ENCODE measurements at regions not wholly inside any gene's neighbourhood (a gene's known extent, or its start where the extent isn't known, plus 50 kb on each side); places are given as distances from the start of the nearest gene placed in this dataset.
"Not testable (repeated sequence)": the region's sequence is repeated elsewhere in the genome, so short reads cannot be mapped to it uniquely, and the experiment has no call there.

- intact Hi-C loops (cut with micrococcal nuclease), result no loop called here
- Histone ChIP-seq H3K27me3 (ENCODE audit: control insufficient read depth in 2 of 2, insufficient read depth in 2 of 2, low read length in 2 of 2) (no peaks in the 10 kb centered on the region), H3K9me1 (replicated peaks; ENCODE audit: control insufficient read depth, extremely low read depth, insufficient read depth, low read length) (no peaks in the 10 kb centered on the region), H3K9me3 (replicated peaks; ENCODE audit: control insufficient read depth, insufficient read depth, low read length) (peaks cover 3% of the 10 kb centered on the region), H3K79me2 (ENCODE audit: control insufficient read depth, insufficient read depth, low read length) (no peaks in the 10 kb centered on the region), H3K9ac (replicated peaks; ENCODE audit: extremely low read depth, insufficient read depth, low read length) (no peak overlapping the region), H4K20me1 (replicated peaks; ENCODE audit: control insufficient read depth, extremely low read depth, insufficient read depth, low read length) (no peaks in the 10 kb centered on the region), H3K4me3 (replicated peaks in 1 of 3; ENCODE audit: insufficient read depth in 1 of 3, low read depth in 1 of 3, low read length in 3 of 3) (no peak overlapping the region), H3K4me1 (ENCODE audit: control insufficient read depth, extremely low read depth, insufficient read depth, low read length) (no peaks in the 10 kb centered on the region), H3K4me2 (ENCODE audit: insufficient read depth, low read length) (no peak overlapping the region), H2AFZ (ENCODE audit: low read depth, low read length) (no peak overlapping the region), H3K36me3 (ENCODE audit: control insufficient read depth in 2 of 2, extremely low read depth in 1 of 2, insufficient read depth in 2 of 2, low read length in 2 of 2) (no peaks in the 10 kb centered on the region), H3K27ac (ENCODE audit: insufficient read depth, low read depth, low read length) (no peak overlapping the region)
- BruUV-seq (replicated peaks), result no TSS peak
- no peak for FAIRE-seq
- no peak for DNase-seq (ENCODE audit: low read depth, low spot score)
- dilution Hi-C loops (cut with MboI; ENCODE audit: extremely low pct_ligation_motif_present, low sequenced_read_pairs), result no loop called here
- ChIA-PET CTCF (no interaction called here), POLR2A (no interaction called here)
- TF ChIP-seq JUN (IDR thresholded peaks at IDR 0.05; ENCODE audit: borderline replicate concordance, insufficient read depth, insufficient read length, low read depth) (no peak), POLR2AphosphoS5 (IDR thresholded peaks at IDR 0.05; ENCODE audit: insufficient read depth, low read depth, low read length) (no peak), MYC (IDR thresholded peaks at IDR 0.05; ENCODE audit: low read depth, low read length) (no peak), CTCF (IDR thresholded peaks at IDR 0.05; ENCODE audit: extremely low read depth in 1 of 2, insufficient read depth in 1 of 2, low read depth in 1 of 2, low read length in 2 of 2) (no peak), EZH2 (IDR thresholded peaks at IDR 0.05; ENCODE audit: borderline replicate concordance, low read depth, low read length, severe bottlenecking) (no peak), FOS (IDR thresholded peaks at IDR 0.05; ENCODE audit: borderline replicate concordance, insufficient read depth, low read length) (no peak), POLR2A (IDR thresholded peaks at IDR 0.05; ENCODE audit: low read depth, low read length) (no peak), GATA2 (IDR thresholded peaks at IDR 0.05; ENCODE audit: insufficient read depth, insufficient read length, low read depth, low read length) (no peak)
- TF ChIP-seq, protein P1, sequence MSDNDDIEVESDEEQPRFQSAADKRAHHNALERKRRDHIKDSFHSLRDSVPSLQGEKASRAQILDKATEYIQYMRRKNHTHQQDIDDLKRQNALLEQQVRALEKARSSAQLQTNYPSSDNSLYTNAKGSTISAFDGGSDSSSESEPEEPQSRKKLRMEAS (IDR thresholded peaks at IDR 0.05; ENCODE audit: insufficient read depth, insufficient read length), result no peak
Observed at GRCh38 chr10:23543691-23544380, 105.0 kb downstream of the OTUD1 start.

DNA sequence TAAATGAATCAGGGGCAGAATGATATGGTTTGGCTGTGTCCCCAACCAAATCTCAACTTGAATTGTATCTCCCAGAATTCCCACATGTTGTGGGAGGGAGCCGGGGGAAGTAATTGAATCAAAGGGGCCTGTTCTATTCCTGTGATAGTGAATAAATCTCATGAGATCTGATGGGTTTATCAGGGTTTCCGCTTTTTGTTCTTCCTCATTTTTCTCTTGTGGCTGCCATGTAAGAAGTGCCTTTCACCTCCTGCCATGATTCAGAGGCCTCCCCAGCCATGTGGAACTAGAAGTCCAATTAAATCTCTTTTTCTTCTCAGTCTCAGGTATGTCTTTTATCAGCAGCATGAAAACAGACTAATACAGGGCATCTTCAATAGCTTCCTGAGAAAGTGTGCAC lies 107.0 kb downstream of the OTUD1 start:
- BruUV-seq (replicated peaks); H2AFZ ChIP-seq (ENCODE audit: low read depth, low read length); H3K4me2 ChIP-seq (ENCODE audit: insufficient read depth, low read length); H3K9me3 ChIP-seq (replicated peaks; ENCODE audit: control insufficient read depth, insufficient read depth, low read length); H4K20me1 ChIP-seq (replicated peaks; ENCODE audit: control insufficient read depth, extremely low read depth, insufficient read depth, low read length); dilution Hi-C loops (cut with MboI; ENCODE audit: extremely low pct_ligation_motif_present, low sequenced_read_pairs); H3K36me3 ChIP-seq (ENCODE audit: control insufficient read depth in 2 of 2, extremely low read depth in 1 of 2, insufficient read depth in 2 of 2, low read length in 2 of 2); CTCF ChIA-PET; DNase-seq (ENCODE audit: low read depth, low spot score); POLR2A ChIA-PET; intact Hi-C loops (cut with micrococcal nuclease); H3K4me1 ChIP-seq (ENCODE audit: control insufficient read depth, extremely low read depth, insufficient read depth, low read length); H3K4me3 ChIP-seq (replicated peaks in 1 of 3; ENCODE audit: insufficient read depth in 1 of 3, low read depth in 1 of 3, low read length in 3 of 3); H3K9me1 ChIP-seq (replicated peaks; ENCODE audit: control insufficient read depth, extremely low read depth, insufficient read depth, low read length); FAIRE-seq; H3K27ac ChIP-seq (ENCODE audit: insufficient read depth, low read depth, low read length); H3K27me3 ChIP-seq (ENCODE audit: control insufficient read depth in 2 of 2, insufficient read depth in 2 of 2, low read length in 2 of 2); H3K79me2 ChIP-seq (ENCODE audit: control insufficient read depth, insufficient read depth, low read length); H3K9ac ChIP-seq (replicated peaks; ENCODE audit: extremely low read depth, insufficient read depth, low read length): not testable (repeated sequence)
